ENCODE measurements at regions not wholly inside any gene's neighbourhood (a gene's known extent, or its start where the extent isn't known, plus 50 kb on each side); places are given as distances from the start of the nearest gene placed in this dataset.

DNA sequence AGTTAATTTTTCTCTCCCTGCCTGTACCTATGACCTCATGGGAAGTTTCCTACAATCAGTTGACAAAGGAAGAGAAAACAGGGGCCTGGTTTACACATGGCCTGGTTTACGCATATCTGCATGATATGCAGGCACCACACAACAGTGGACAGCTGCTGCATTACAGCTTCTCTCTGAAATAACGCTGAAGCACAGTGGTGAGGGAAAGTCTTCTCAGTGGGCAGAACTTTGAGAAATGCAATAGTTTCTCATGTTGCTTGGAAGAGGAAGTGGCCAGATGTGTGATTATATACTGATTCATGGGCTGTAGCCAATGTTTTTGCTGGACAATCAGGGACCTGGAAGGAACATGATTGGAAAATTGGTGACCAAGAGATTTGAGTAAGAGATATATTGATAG lies 324.1 kb upstream of the GOT2 start:
- Histone ChIP-seq H3K36me3 (ENCODE audit: low read depth) (no peaks in the 10 kb centered on the region), H3K4me2 (no peak overlapping the region), H4K20me1 (ENCODE audit: insufficient read depth) (no peaks in the 10 kb centered on the region), H3K27me3 (ENCODE audit: insufficient read depth, low read depth) (no peaks in the 10 kb centered on the region), H3K9me2 (ENCODE audit: insufficient read depth) (no peaks in the 10 kb centered on the region), H3F3A (ENCODE audit: insufficient read depth, low read depth) (no peaks in the 10 kb centered on the region), H3K4me3 (no peak overlapping the region), H2AFZ (no peak overlapping the region), H3K79me2 (ENCODE audit: low read depth) (no peaks in the 10 kb centered on the region), H3K27ac (no peak overlapping the region), H3K4me1 (replicated peaks; ENCODE audit: insufficient read depth) (no peaks in the 10 kb centered on the region), H3K9me3 (ENCODE audit: insufficient read depth, low read depth) (no peaks in the 10 kb centered on the region)
- BruUV-seq (replicated peaks) = no TSS peak
- ChIA-PET POLR2A (ENCODE audit: unreplicated experiment) (no interaction called here), CTCF (no interaction called here)
- DNase-seq = no peak
- TF ChIP-seq, protein P1, sequence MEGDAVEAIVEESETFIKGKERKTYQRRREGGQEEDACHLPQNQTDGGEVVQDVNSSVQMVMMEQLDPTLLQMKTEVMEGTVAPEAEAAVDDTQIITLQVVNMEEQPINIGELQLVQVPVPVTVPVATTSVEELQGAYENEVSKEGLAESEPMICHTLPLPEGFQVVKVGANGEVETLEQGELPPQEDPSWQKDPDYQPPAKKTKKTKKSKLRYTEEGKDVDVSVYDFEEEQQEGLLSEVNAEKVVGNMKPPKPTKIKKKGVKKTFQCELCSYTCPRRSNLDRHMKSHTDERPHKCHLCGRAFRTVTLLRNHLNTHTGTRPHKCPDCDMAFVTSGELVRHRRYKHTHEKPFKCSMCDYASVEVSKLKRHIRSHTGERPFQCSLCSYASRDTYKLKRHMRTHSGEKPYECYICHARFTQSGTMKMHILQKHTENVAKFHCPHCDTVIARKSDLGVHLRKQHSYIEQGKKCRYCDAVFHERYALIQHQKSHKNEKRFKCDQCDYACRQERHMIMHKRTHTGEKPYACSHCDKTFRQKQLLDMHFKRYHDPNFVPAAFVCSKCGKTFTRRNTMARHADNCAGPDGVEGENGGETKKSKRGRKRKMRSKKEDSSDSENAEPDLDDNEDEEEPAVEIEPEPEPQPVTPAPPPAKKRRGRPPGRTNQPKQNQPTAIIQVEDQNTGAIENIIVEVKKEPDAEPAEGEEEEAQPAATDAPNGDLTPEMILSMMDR (conservative IDR thresholded peaks at IDR 0.05) = no peak
- TF ChIP-seq EZH2 (IDR thresholded peaks at IDR 0.05; ENCODE audit: low read depth) = no peak
- intact Hi-C loops (cut with micrococcal nuclease; ENCODE audit: unreplicated experiment) = no loop called here

DNA sequence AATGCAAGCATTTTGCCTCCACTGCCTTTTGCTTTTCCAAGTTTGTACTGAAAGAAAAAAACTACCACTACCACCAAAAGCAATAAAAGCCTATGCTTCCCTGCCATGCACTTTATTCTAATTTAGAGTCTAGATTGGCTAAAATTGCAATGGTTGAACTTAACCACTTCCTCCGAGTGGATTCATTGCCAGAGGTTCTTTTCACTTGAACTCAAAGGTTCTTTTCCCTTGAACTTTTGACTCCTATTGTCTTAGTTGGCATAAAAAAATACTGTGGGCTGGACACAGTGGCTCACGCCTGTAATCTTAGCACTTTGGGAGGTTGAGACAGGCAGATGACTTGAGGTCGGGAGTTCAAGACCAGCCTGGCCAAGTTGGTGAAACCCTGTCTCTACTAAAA lies 319.8 kb upstream of the GOT2 start:
- CTCF ChIA-PET = no interaction called here
- Histone ChIP-seq H3K27ac (no peak overlapping the region), H3K79me2 (ENCODE audit: low read depth) (no peaks in the 10 kb centered on the region), H3K9me3 (ENCODE audit: insufficient read depth, low read depth) (no peaks in the 10 kb centered on the region), H3K36me3 (ENCODE audit: low read depth) (no peaks in the 10 kb centered on the region), H3K27me3 (ENCODE audit: insufficient read depth, low read depth) (no peaks in the 10 kb centered on the region), H3F3A (ENCODE audit: insufficient read depth, low read depth) (no peaks in the 10 kb centered on the region), H3K9me2 (ENCODE audit: insufficient read depth) (no peaks in the 10 kb centered on the region), H3K4me3 (no peak overlapping the region), H3K4me1 (replicated peaks; ENCODE audit: insufficient read depth) (no peaks in the 10 kb centered on the region), H2AFZ (no peak overlapping the region), H4K20me1 (ENCODE audit: insufficient read depth) (no peaks in the 10 kb centered on the region), H3K4me2 (no peak overlapping the region)
- DNase-seq = no peak
- POLR2A ChIA-PET (ENCODE audit: unreplicated experiment) = no interaction called here
- TF ChIP-seq, protein P1 (conservative IDR thresholded peaks at IDR 0.05) = no peak
- TF ChIP-seq EZH2 (IDR thresholded peaks at IDR 0.05; ENCODE audit: low read depth) = no peak
- intact Hi-C loops (cut with micrococcal nuclease; ENCODE audit: unreplicated experiment) = no loop called here
- BruUV-seq (replicated peaks) = no TSS peak

DNA sequence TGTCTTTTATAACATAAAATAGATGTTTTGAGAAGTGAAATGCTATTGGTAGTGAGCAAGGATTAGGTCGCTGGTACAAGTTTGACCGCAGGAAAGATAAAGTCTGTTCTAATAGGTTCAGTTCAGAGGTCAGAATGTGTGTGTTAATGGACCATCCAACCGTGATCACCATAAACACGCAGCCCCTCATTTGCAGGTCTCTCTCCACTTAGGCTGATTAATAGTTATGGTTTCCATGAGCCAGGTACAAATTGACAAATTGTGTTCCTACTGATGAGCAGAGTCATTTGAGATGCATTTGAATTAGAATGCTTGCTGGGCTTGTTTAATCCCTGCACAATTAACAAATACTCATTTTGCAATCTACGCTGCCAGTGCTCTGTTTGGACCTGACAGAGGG lies 318.1 kb upstream of the GOT2 start:
- intact Hi-C loops (cut with micrococcal nuclease; ENCODE audit: unreplicated experiment) = no loop called here
- H3K4me2 ChIP-seq = no peak overlapping the region
- H3K27ac ChIP-seq = no peak overlapping the region
- ChIA-PET POLR2A (ENCODE audit: unreplicated experiment) (no interaction called here), CTCF (no interaction called here)
- no peaks in the 10 kb centered on the region for H3K27me3 ChIP-seq (ENCODE audit: insufficient read depth, low read depth)
- no peak overlapping the region for H3K4me3 ChIP-seq
- no peak for TF ChIP-seq EZH2 (IDR thresholded peaks at IDR 0.05; ENCODE audit: low read depth)
- TF ChIP-seq, protein P1 (conservative IDR thresholded peaks at IDR 0.05) = no peak
- no peak for DNase-seq
- no peaks in the 10 kb centered on the region for H3K4me1 ChIP-seq (replicated peaks; ENCODE audit: insufficient read depth)
- no peaks in the 10 kb centered on the region for H3K79me2 ChIP-seq (ENCODE audit: low read depth)
- H3K36me3 ChIP-seq (ENCODE audit: low read depth) = no peaks in the 10 kb centered on the region
- BruUV-seq (replicated peaks) = no TSS peak
- H4K20me1 ChIP-seq (ENCODE audit: insufficient read depth) = no peaks in the 10 kb centered on the region
- H2AFZ ChIP-seq = no peak overlapping the region
- H3K9me3 ChIP-seq (ENCODE audit: insufficient read depth, low read depth) = no peaks in the 10 kb centered on the region
- no peaks in the 10 kb centered on the region for H3F3A ChIP-seq (ENCODE audit: insufficient read depth, low read depth)
- no peaks in the 10 kb centered on the region for H3K9me2 ChIP-seq (ENCODE audit: insufficient read depth)

Data from PC-9 (cell line).